C4-2B (cell line): ENCODE measurements at regions not wholly inside any gene's neighbourhood (a gene's known extent, or its start where the extent isn't known, plus 50 kb on each side); places are given as distances from the start of the nearest gene placed in this dataset.

Source experiments
- H3K27ac ChIP-seq: fragments of 450-650 bp; 2 replicates; pipeline ENCODE4 v1.5.1; 2017
- ZFX ChIP-seq: fragments of 450-650 bp; IDR thresholded peaks from 2 replicates; pipeline ENCODE4 v1.6.1; 2017
- TF ChIP-seq, protein P1 (sequence below): fragments of 450-650 bp; conservative IDR thresholded peaks from 2 replicates; pipeline ENCODE4 v1.5.1; 2017; ENCODE audit warnings: mild to moderate bottlenecking

DNA sequence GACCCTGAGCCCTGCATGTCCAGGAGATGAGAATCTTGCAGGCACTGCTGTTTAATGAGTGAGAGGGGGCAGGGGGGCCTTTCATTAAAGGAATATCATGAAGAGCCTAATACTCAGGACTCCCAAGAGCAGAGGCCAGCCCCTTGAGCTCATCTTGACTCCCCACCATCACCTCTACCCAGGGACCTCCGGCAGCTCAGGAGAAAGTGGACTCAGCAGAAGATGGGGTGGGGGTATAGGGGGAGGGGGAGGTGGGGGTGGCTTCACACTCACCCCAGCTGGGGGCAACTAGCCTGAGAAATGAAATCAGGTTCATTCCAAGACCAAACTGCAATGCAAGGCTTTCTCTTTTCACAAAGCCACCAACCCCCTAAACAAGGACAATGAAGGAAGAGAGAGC lies 575.6 kb upstream of the MKI67 start:
- H3K27ac ChIP-seq = no peak overlapping the region
- TF ChIP-seq, protein P1, sequence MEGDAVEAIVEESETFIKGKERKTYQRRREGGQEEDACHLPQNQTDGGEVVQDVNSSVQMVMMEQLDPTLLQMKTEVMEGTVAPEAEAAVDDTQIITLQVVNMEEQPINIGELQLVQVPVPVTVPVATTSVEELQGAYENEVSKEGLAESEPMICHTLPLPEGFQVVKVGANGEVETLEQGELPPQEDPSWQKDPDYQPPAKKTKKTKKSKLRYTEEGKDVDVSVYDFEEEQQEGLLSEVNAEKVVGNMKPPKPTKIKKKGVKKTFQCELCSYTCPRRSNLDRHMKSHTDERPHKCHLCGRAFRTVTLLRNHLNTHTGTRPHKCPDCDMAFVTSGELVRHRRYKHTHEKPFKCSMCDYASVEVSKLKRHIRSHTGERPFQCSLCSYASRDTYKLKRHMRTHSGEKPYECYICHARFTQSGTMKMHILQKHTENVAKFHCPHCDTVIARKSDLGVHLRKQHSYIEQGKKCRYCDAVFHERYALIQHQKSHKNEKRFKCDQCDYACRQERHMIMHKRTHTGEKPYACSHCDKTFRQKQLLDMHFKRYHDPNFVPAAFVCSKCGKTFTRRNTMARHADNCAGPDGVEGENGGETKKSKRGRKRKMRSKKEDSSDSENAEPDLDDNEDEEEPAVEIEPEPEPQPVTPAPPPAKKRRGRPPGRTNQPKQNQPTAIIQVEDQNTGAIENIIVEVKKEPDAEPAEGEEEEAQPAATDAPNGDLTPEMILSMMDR = no peak
- no peak for TF ChIP-seq ZFX

- no peak for TF ChIP-seq ZFX
- TF ChIP-seq, protein P1 = no peak
- no peak overlapping the region for H3K27ac ChIP-seq
Measured at GRCh38 chr10:128704716-128705115, 578.5 kb upstream of the MKI67 start.

GRCh38 chr10:128708182-128708581 lies 582.0 kb upstream of the MKI67 start:
- H3K27ac ChIP-seq = no peak overlapping the region
- no peak for TF ChIP-seq ZFX
- TF ChIP-seq, protein P1 = no peak

GRCh38 chr10:128709686-128710085 lies 583.5 kb upstream of the MKI67 start:
- H3K27ac ChIP-seq = no peak overlapping the region
- no peak for TF ChIP-seq ZFX
- TF ChIP-seq, protein P1 = no peak

GRCh38 chr10:128710098-128710797 lies 584.0 kb upstream of the MKI67 start:
- no peak overlapping the region for H3K27ac ChIP-seq
- TF ChIP-seq, protein P1 = no peak
- no peak for TF ChIP-seq ZFX

- TF ChIP-seq ZFX = no peak
- TF ChIP-seq, protein P1 = no peak
- H3K27ac ChIP-seq = no peak overlapping the region
Measured at GRCh38 chr10:128710798-128711183, 584.6 kb upstream of the MKI67 start.

DNA sequence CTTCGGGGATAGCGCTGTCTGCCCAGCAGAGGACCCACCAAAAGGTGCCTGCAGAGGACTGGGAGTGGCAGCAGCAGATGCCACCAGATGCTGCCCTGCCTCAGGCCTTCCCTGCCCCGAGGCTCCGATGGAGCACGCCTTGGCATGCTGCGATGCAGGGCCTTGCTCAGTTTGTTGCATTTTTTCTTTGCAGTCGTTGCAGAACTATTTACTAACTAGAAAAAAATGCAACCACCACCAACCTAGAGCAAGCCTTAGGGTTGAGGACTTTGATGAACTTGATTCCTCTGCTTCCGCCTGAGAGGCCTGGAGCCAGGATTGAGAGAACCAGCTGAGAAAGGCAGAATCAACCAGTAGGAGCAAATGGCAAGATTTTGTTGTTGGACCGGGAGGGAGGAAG lies 585.6 kb upstream of the MKI67 start:
- TF ChIP-seq, protein P1 = no peak
- no peak for TF ChIP-seq ZFX

More for the DNA sequence above, 585.6 kb upstream of the MKI67 start:
- H3K27ac ChIP-seq = no peak overlapping the region
